Adrenal gland (tissue), 5 donors: ENCODE measurements at regions not wholly inside any gene's neighbourhood (a gene's known extent, or its start where the extent isn't known, plus 50 kb on each side); places are given as distances from the start of the nearest gene placed in this dataset.

Experiments
- POLR2A ChIP-seq, 2 donors: fragments of 450-650 bp; IDR thresholded peaks; one replicate each; pipeline ENCODE4 v1.6.1; 2017; ENCODE audit warnings: antibody characterized with exemption in 2 of 2, mild to moderate bottlenecking in 2 of 2, moderate library complexity in 1 of 2
- TF ChIP-seq, protein P1 (sequence below), 6 experiments: fragments of 450-650 bp in 4 of 6; fragments of 200-600 bp in 2 of 6; sonication (generic) in 1 of 6; IDR thresholded peaks; 1 replicate in 5 of 6; 2 replicates in 1 of 6; pipeline versions ENCODE4 v1.5.1 to v1.8.0; 2016 to 2021; ENCODE audit warnings: antibody characterized with exemption in 6 of 6, mild to moderate bottlenecking in 2 of 6, moderate library complexity in 1 of 6
- donor health status: DM: no; HTN: no; CAD: no.

DNA sequence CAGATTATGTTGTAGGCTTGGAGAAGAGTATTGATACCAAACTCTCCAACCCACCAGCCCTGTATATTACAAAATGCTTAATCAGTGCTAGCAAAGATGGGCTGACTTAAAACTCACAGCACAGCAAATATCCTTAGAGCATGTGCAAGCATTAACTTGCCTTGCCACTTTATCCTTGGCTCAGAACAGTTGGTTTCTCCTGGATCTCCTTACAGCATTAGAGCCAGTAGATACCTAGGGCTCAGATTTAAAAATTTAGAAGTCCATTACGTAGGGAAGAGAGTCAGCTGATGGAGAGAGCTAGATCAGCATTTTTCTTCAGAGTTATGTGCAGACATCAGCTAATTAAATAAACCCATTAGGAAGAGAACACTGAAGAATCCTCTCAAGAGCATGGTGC is 198.5 kb upstream of the ZBED5 start:
- TF ChIP-seq, protein P1, sequence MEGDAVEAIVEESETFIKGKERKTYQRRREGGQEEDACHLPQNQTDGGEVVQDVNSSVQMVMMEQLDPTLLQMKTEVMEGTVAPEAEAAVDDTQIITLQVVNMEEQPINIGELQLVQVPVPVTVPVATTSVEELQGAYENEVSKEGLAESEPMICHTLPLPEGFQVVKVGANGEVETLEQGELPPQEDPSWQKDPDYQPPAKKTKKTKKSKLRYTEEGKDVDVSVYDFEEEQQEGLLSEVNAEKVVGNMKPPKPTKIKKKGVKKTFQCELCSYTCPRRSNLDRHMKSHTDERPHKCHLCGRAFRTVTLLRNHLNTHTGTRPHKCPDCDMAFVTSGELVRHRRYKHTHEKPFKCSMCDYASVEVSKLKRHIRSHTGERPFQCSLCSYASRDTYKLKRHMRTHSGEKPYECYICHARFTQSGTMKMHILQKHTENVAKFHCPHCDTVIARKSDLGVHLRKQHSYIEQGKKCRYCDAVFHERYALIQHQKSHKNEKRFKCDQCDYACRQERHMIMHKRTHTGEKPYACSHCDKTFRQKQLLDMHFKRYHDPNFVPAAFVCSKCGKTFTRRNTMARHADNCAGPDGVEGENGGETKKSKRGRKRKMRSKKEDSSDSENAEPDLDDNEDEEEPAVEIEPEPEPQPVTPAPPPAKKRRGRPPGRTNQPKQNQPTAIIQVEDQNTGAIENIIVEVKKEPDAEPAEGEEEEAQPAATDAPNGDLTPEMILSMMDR (IDR thresholded peaks at IDR 0.05): no peak
- no peak for TF ChIP-seq POLR2A (IDR thresholded peaks at IDR 0.05)
